ENCODE measurements at regions not wholly inside any gene's neighbourhood (a gene's known extent, or its start where the extent isn't known, plus 50 kb on each side); places are given as distances from the start of the nearest gene placed in this dataset.

DNA sequence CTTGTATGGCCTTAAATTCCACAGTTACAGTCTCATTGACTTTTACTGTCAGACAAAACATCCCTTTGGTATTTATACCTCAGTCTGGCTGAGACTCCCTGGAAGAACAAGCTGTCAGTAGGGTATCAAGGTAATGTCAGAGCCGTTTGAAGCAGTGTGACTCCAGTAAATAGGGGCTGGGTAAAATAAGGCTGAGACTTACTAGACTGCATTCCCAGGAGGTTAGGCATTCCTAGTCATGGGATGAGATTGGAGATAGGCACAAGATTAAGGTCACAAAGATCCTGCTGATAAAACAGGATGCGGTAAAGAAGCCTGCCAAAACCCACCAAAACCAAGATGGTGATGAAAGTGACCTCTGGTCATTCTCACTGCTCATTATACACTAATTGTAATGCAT, 219.5 kb upstream of the SKOR2 start:
- no peak for TF ChIP-seq CTCF (IDR thresholded peaks at IDR 0.05; ENCODE audit: borderline replicate concordance, extremely low read depth, low read length, poor library complexity, severe bottlenecking)
- TF ChIP-seq EZH2 (IDR thresholded peaks at IDR 0.05; ENCODE audit: borderline replicate concordance, low read depth, low read length, severe bottlenecking), result no peak

Measured in DND-41 (cell line).